Mesenchymal stem cell (in vitro differentiated cells and primary cell): ENCODE measurements at regions not wholly inside any gene's neighbourhood (a gene's known extent, or its start where the extent isn't known, plus 50 kb on each side); places are given as distances from the start of the nearest gene placed in this dataset.

Experiments
- DNase-seq: peaks from one replicate; pipeline ENCODE4 v3.0.0-alpha.2; 2013
- H2AFZ ChIP-seq: one replicate; pipeline ENCODE4 v1.6.1; 2013; ENCODE audit warnings: low read depth, mild to moderate bottlenecking, control low read depth, inconsistent platforms, low read length, moderate library complexity
- H2AK5ac ChIP-seq: 2 replicates; pipeline ENCODE4 v1.6.1; 2013; ENCODE audit warnings: low read length, moderate library complexity, mild to moderate bottlenecking, inconsistent platforms; ENCODE audit not compliant: severe bottlenecking
- H2BK120ac ChIP-seq: one replicate; pipeline ENCODE4 v1.6.1; 2013; ENCODE audit warnings: low read depth, mild to moderate bottlenecking, inconsistent platforms, low read length, moderate library complexity
- H2BK12ac ChIP-seq, 2 experiments: one replicate each; pipeline ENCODE4 v1.6.1; 2013; ENCODE audit warnings: inconsistent platforms in 2 of 2, low read length in 2 of 2, mild to moderate bottlenecking in 2 of 2, moderate library complexity in 2 of 2, control low read depth in 1 of 2
- H2BK15ac ChIP-seq: one replicate; pipeline ENCODE4 v1.6.1; 2013; ENCODE audit warnings: mild to moderate bottlenecking, low read depth, inconsistent platforms; ENCODE audit not compliant: poor library complexity, severe bottlenecking
- H2BK5ac ChIP-seq: 2 replicates; pipeline ENCODE4 v1.6.1; 2013; ENCODE audit warnings: low read depth, mild to moderate bottlenecking, low read length, control low read depth, inconsistent platforms; ENCODE audit not compliant: poor library complexity, severe bottlenecking
- H3K14ac ChIP-seq, 2 experiments: one replicate each; pipeline ENCODE4 v1.6.1; 2013; ENCODE audit warnings: inconsistent platforms in 2 of 2, low read length in 2 of 2, control low read depth in 1 of 2, mild to moderate bottlenecking in 1 of 2, moderate library complexity in 1 of 2
- H3K18ac ChIP-seq, 2 experiments: one replicate each; pipeline ENCODE4 v1.6.1; 2013; ENCODE audit warnings: inconsistent platforms in 2 of 2, low read length in 2 of 2, control low read depth in 1 of 2, low read depth in 1 of 2, mild to moderate bottlenecking in 1 of 2
- H3K23ac ChIP-seq, 2 experiments: one replicate each; pipeline ENCODE4 v1.6.1; 2013; ENCODE audit warnings: inconsistent platforms in 2 of 2, low read length in 2 of 2, mild to moderate bottlenecking in 2 of 2, moderate library complexity in 2 of 2, control low read depth in 1 of 2
- H3K27ac ChIP-seq: 2 replicates; pipeline ENCODE4 v1.5.1; 2013; ENCODE audit warnings: mild to moderate bottlenecking, moderate library complexity, low read length, control low read depth, inconsistent platforms; ENCODE audit not compliant: poor library complexity, severe bottlenecking
- H3K27me3 ChIP-seq, 2 experiments: 2 replicates each; pipeline versions ENCODE4 v1.6.1 to v1.7.0; 2013; ENCODE audit warnings: low read length in 2 of 2, mild to moderate bottlenecking in 2 of 2, moderate library complexity in 2 of 2, control low read depth in 1 of 2, inconsistent platforms in 1 of 2; ENCODE audit not compliant: control insufficient read depth in 1 of 2, insufficient read depth in 1 of 2
- H3K36me3 ChIP-seq, 2 experiments: 2 replicates each; pipeline versions ENCODE4 v1.6.1 to v1.7.0; 2013; ENCODE audit warnings: low read length in 2 of 2, control low read depth in 1 of 2, inconsistent platforms in 1 of 2, low read depth in 1 of 2, mild to moderate bottlenecking in 1 of 2; ENCODE audit not compliant: insufficient read depth in 2 of 2, control insufficient read depth in 1 of 2
- H3K4ac ChIP-seq, 2 experiments: one replicate each; pipeline ENCODE4 v1.6.1; 2013; ENCODE audit warnings: inconsistent platforms in 2 of 2, low read length in 2 of 2, mild to moderate bottlenecking in 2 of 2, moderate library complexity in 2 of 2, control low read depth in 1 of 2, low read depth in 1 of 2
- H3K4me1 ChIP-seq: 2 replicates; pipeline ENCODE4 v1.6.1; 2013; ENCODE audit warnings: low read depth, low read length, control low read depth; ENCODE audit not compliant: control insufficient read depth, insufficient read depth
- H3K4me2 ChIP-seq: 2 replicates; pipeline ENCODE4 v1.6.1; 2013; ENCODE audit warnings: low read length, mild to moderate bottlenecking, inconsistent platforms; ENCODE audit not compliant: poor library complexity, severe bottlenecking
- H3K4me3 ChIP-seq, 2 experiments: 2 replicates each; pipeline versions ENCODE4 v1.5.1 to v1.7.0; 2013; ENCODE audit warnings: low read length in 2 of 2, mild to moderate bottlenecking in 2 of 2, control low read depth in 1 of 2, low read depth in 1 of 2; ENCODE audit not compliant: insufficient read depth in 1 of 2
- H3K79me1 ChIP-seq: replicated peaks from 2 replicates; pipeline ENCODE4 v1.6.1; 2013; ENCODE audit warnings: mild to moderate bottlenecking, control low read depth, low read length, inconsistent platforms; ENCODE audit not compliant: poor library complexity, severe bottlenecking
- H3K9ac ChIP-seq: 2 replicates; pipeline ENCODE4 v1.7.0; 2013; ENCODE audit warnings: mild to moderate bottlenecking, low read length, moderate library complexity
- H3K9me3 ChIP-seq: 2 replicates; pipeline ENCODE4 v1.7.0; 2013; ENCODE audit warnings: mild to moderate bottlenecking, low read length; ENCODE audit not compliant: control insufficient read depth
- H4K8ac ChIP-seq: one replicate; pipeline ENCODE4 v1.6.1; 2013; ENCODE audit warnings: inconsistent platforms, mild to moderate bottlenecking, low read length, moderate library complexity
- H4K91ac ChIP-seq: one replicate; pipeline ENCODE4 v1.6.1; 2013; ENCODE audit warnings: mild to moderate bottlenecking, low read length, inconsistent platforms
- WGBS: methylation state at CpG from one replicate; pipeline ENCODE4 v1.1.7; 2013; ENCODE audit warnings: mixed read lengths; 5-methylcytosine and 5-hydroxymethylcytosine counted together

DNA sequence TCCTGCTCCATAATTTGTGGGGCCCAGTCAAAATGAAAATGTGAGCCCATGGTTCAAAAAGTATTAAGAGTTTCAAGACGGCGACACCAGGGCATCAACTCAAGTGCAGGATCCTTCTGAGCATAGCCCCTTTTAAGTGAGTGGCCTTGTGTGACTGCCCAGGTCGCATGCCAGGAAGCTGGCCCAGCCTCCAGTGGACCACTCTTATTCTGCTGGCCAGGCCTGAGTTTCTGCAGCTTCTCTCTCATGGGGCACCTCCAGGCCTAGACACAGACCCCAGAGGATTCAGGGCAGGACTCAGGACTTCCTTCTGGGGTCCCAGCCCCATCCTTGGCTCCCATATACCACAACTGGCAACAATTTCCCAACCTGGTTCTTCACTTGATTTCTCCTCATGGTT is 83.5 kb upstream of the HAAO start:
- H2BK15ac ChIP-seq = no peak overlapping the region
- no peak overlapping the region for H4K8ac ChIP-seq
- H2AK5ac ChIP-seq = no peak overlapping the region
- no peaks in the 10 kb centered on the region for H3K36me3 ChIP-seq
- H3K79me1 ChIP-seq = no peaks in the 10 kb centered on the region
- H3K18ac ChIP-seq = no peak overlapping the region
- H2BK120ac ChIP-seq = no peak overlapping the region
- H3K14ac ChIP-seq = no peak overlapping the region
- no peak overlapping the region for H4K91ac ChIP-seq
- H3K9me3 ChIP-seq = no peaks in the 10 kb centered on the region
- H3K9ac ChIP-seq = peak overlapping the region; percentile 15
- peaks cover 4% of the 10 kb centered on the region for H3K4me1 ChIP-seq
- H3K27me3 ChIP-seq = no peaks in the 10 kb centered on the region
- DNase-seq = no peak
- H3K27ac ChIP-seq = no peak overlapping the region
- no peak overlapping the region for H3K4me2 ChIP-seq
- H2BK5ac ChIP-seq = no peak overlapping the region
- peak overlapping the region in 1 of 2 experiments; percentile 20 for H2BK12ac ChIP-seq
- no peak overlapping the region for H3K4ac ChIP-seq
- 65% methylated on average over 3 of the region's 3 CpGs for WGBS
- H3K4me3 ChIP-seq = no peak overlapping the region
- no peak overlapping the region for H2AFZ ChIP-seq
- H3K23ac ChIP-seq = no peak overlapping the region

DNA sequence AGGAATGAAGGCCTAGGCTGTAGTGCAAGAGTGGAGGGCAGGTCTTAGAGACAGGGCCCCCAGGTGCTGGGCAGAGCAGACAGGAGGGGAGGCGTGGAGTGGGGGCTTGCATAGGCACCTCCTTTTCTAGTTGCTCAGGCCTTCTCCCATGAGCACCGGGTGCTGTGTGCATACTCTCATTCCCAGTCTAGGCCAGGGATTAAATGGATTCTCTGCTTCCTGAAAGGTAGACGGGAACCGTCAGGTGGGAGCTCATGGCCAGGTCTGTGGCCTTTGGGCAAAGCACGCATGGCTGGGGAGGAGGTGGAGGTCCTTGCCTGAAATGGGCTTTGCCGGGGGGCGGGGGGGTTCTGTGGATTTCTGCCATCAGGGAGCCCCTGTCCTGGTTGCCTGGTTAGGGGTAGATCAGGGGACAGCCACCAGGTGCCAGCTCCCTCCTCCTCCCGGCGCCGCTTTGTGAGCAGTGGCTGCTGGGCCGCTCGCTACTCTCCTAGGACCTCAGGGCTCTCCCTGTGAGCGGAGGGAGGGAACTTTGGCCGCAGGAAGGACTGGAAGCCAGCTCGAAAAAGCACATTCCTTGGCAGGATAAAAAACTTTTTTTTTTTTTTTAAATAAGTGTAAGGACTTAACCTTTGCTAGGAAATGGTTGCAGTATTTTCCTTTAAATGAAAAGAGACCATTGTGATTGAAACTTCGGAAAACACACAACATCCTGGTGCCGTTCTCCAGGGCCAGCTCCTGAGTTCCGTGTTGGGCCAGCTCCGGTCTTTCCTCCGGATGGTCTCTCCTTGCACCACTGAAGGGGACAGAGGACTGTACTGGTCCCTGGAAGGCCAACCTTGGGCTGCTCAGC is 82.8 kb upstream of the HAAO start:
- no peak overlapping the region for H3K4me2 ChIP-seq
- no peak for DNase-seq
- no peak overlapping the region for H3K4ac ChIP-seq
- no peak overlapping the region for H2BK120ac ChIP-seq
- H2BK12ac ChIP-seq = peak overlapping the region; percentile 20 to 23
- peak overlapping the region; percentile 45 for H3K9ac ChIP-seq
- no peaks in the 10 kb centered on the region for H3K27me3 ChIP-seq
- no peak overlapping the region for H3K18ac ChIP-seq
- no peaks in the 10 kb centered on the region for H3K79me1 ChIP-seq
- H2BK15ac ChIP-seq = no peak overlapping the region
- H2AFZ ChIP-seq = no peak overlapping the region
- no peaks in the 10 kb centered on the region for H3K36me3 ChIP-seq
- H2AK5ac ChIP-seq = no peak overlapping the region
- no peak overlapping the region for H3K4me3 ChIP-seq
- H3K14ac ChIP-seq = no peak overlapping the region
- no peak overlapping the region for H3K23ac ChIP-seq
- no peak overlapping the region for H3K27ac ChIP-seq
- H2BK5ac ChIP-seq = no peak overlapping the region
- H4K8ac ChIP-seq = no peak overlapping the region
- 91% methylated on average over 19 of the region's 20 CpGs for WGBS
- no peaks in the 10 kb centered on the region for H3K9me3 ChIP-seq
- H3K4me1 ChIP-seq = peaks cover 4% of the 10 kb centered on the region
- H4K91ac ChIP-seq = no peak overlapping the region

DNA sequence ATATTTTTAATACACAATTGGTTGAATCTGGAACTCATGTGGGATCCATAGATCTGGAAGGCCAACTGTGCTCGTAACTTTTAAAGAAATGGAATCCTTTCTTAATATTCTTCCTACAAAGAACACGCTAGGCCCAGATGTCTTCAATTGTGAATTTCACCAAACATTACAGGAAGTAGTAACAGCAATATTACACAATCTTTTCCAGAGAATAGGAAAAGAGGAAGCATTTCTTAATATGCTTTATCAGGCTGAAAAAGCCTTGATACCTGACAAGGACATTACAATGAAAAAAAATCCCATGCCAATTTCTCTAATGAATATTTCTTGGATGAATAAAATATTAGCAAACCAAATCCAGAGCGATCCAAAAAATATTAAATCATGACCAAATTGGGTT is 80.3 kb upstream of the HAAO start:
- no peaks in the 10 kb centered on the region for H3K36me3 ChIP-seq
- no peak overlapping the region for H3K23ac ChIP-seq
- H4K8ac ChIP-seq = no peak overlapping the region
- DNase-seq = no peak
- no peak overlapping the region for H2BK15ac ChIP-seq
- no peak overlapping the region for H2BK120ac ChIP-seq
- H2AFZ ChIP-seq = no peak overlapping the region
- no peaks in the 10 kb centered on the region for H3K27me3 ChIP-seq
- H3K18ac ChIP-seq = no peak overlapping the region
- no peak overlapping the region for H3K4ac ChIP-seq
- H3K9me3 ChIP-seq = peaks cover 17% of the 10 kb centered on the region
- H3K79me1 ChIP-seq = no peaks in the 10 kb centered on the region
- no peak overlapping the region for H3K27ac ChIP-seq
- no peak overlapping the region for H3K14ac ChIP-seq
- H2AK5ac ChIP-seq = no peak overlapping the region
- peak overlapping the region; percentile 38 for H3K9ac ChIP-seq
- no peak overlapping the region for H2BK5ac ChIP-seq
- H4K91ac ChIP-seq = no peak overlapping the region
- 100% methylated on average over 2 of the region's 3 CpGs for WGBS
- no peak overlapping the region for H3K4me2 ChIP-seq
- no peaks in the 10 kb centered on the region for H3K4me1 ChIP-seq
- H2BK12ac ChIP-seq = no peak overlapping the region
- no peak overlapping the region for H3K4me3 ChIP-seq

DNA sequence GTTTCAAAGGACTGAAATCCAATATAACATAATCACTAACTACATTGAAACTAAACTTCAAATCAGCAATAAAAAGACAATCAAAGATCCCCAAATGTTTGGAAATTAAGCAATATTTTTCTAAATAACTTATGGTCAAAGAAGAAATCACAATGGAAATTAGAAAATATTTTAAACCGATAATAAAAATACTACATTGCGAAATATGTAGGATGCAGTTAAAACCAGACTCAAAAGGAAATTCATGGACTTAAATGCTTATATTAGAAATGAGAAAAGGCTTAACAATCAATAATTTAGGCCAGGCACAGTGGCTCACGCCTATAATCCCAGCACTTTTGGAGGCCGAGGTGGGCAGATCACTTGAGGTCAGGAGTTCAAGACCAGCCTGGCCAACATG is 79.0 kb upstream of the HAAO start:
- Histone ChIP-seq H2BK12ac (no peak overlapping the region), H3K27me3 (no peaks in the 10 kb centered on the region), H3K79me1 (no peaks in the 10 kb centered on the region), H2AFZ (no peak overlapping the region), H3K4me3 (no peak overlapping the region), H4K91ac (no peak overlapping the region), H3K9ac (no peak overlapping the region), H2BK5ac (no peak overlapping the region), H4K8ac (no peak overlapping the region), H3K4me1 (no peaks in the 10 kb centered on the region), H3K4ac (no peak overlapping the region), H2BK15ac (no peak overlapping the region), H3K36me3 (no peaks in the 10 kb centered on the region), H3K9me3 (peaks cover 17% of the 10 kb centered on the region), H2AK5ac (no peak overlapping the region), H3K23ac (no peak overlapping the region), H3K4me2 (no peak overlapping the region), H3K27ac (no peak overlapping the region), H3K14ac (no peak overlapping the region), H3K18ac (no peak overlapping the region), H2BK120ac (no peak overlapping the region)
- WGBS = 91% methylated on average over 2 of the region's 4 CpGs
- no peak for DNase-seq
